NCI-H82 treated with DMSO at 0.1 percent for 48 hours (cell line): ENCODE measurements at regions not wholly inside any gene's neighbourhood (a gene's known extent, or its start where the extent isn't known, plus 50 kb on each side); places are given as distances from the start of the nearest gene placed in this dataset.

Source experiments
- DNase-seq: peaks from one replicate; lab custom pipeline; 2025; ENCODE audit not compliant: unreplicated experiment; lab: John Stamatoyannopoulos, UW

GRCh38 chr2:64312622-64313397, 141.2 kb upstream of the LGALSL start:
- DNase-seq: no peak

- DNase-seq: no peak
Measured at GRCh38 chr2:64313398-64313723, 140.6 kb upstream of the LGALSL start.

GRCh38 chr2:64315291-64315960, 138.5 kb upstream of the LGALSL start:
- DNase-seq: no peak

DNA sequence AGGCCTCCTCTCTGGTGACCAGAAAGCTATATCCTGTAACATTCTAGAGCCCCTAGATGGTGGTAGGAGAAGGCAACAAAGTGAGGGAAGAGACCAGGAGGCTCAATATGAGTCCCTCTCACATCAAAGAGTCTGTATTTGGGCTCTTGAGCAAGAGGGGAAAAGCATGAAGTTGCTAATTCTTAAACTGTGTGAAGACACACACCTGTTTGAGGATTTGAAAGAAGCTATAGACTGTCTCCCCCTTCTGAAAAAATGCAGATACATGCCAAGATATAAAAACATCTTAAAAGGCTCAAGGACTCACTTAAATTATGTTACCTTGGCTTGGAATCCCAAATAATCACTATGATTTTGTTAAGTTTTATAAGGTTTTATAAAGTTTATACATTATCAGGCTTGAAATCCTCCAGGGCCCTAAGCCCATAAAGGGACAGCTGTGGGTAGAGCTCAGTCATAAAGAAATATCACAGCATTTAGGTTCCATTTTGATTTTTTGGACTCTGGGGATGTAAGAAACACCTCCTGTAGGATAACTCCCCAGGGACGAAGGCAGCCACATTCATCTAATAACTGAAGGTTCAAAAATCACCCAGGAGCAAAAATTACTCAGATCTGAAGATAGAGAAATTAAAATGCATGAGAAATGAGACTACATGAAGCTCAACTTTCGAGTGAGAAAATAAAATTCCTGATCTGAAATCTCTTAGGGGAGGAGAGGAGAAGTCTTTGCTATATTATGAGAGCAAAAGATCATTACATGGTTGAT, 136.1 kb upstream of the LGALSL start:
- no peak for DNase-seq

- no peak for DNase-seq
Measured at GRCh38 chr2:64318476-64318748, 135.6 kb upstream of the LGALSL start.

- DNase-seq: peak; percentile 75
Measured at GRCh38 chr2:64319896-64320295, 134.1 kb upstream of the LGALSL start.

- no peak for DNase-seq
Measured at GRCh38 chr2:64322433-64322832, 131.5 kb upstream of the LGALSL start.

GRCh38 chr2:64323197-64323596, 130.8 kb upstream of the LGALSL start:
- DNase-seq: no peak

DNA sequence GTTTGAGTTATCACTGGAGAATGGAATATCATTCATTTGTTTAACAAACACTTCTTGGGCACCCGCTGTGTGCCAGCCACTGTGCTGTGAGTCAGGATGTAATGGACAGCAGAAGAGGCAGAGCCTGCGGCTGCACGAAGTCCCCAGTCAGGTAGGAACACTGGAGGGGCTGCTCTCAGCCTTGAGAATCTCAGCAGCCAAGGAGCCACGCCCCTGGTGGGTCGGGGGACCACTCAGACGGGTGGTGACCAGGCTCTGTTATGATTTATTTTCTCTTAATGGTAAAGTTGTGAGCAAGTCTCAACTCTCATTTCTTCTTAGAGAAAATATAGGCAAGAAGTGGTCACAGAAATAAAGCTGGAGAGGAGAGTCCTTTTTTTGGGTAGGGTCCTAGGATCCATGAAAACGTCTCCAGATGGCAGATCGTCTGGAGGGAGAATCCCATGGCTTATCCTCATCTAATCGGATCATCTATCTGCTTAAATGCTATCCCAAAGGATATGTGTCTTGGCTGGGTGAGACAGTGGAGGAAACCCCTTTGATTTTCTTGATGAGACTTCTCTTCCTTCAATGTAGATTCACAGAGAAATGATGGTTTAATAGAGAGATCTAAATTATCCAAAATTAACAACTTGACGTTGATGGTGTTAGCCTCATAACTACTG, 129.1 kb upstream of the LGALSL start:
- peak; percentile 97 for DNase-seq

GRCh38 chr2:64325477-64325851, 128.5 kb upstream of the LGALSL start:
- no peak for DNase-seq

- DNase-seq: no peak
Measured at GRCh38 chr2:64325852-64326577, 127.9 kb upstream of the LGALSL start.

DNA sequence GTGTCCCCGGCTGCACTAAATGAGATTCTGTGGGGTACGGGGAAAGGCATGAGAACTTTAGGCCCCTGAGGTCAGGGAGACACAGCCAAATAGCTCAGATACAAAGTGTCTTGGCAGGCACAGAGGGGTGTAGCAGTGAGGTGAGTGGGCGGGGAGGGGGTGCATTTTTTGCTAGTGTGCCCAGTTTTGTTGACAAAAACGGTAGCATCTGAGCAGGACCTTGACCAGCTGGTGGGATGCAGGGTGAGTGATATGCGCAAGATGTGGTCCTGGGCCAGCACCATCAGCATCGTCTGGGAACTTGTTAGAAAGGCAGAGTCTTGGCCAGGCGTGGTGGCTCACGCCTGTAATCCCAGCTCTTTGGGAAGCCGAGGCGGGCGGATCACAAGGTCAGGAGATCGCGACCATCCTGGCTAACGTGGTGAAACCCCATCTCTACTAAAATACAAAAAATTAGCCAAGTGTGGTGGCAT, 127.3 kb upstream of the LGALSL start:
- no peak for DNase-seq

DNA sequence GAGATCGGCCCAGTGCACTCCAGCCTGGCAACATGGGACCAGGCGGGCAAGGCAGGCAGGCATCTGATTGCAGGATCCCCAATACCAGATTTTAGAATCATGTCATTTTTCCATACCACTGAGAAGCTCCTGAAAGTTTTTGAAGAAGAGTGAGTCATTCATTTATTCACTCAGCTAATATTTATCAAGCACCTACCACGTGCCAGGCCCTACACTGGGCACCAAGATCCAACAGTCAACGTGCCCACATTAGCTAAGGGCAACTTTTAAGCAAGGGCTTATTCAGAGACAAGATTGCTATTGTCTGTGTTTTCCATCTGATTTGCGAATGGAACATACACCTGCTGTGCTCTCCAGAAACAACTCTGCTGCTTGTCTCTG, 126.8 kb upstream of the LGALSL start:
- no peak for DNase-seq

GRCh38 chr2:64327510-64328414, 126.2 kb upstream of the LGALSL start:
- no peak for DNase-seq

- DNase-seq: peak; percentile 42
Measured at GRCh38 chr2:64328415-64328722, 125.6 kb upstream of the LGALSL start.

GRCh38 chr2:64328756-64329155, 125.2 kb upstream of the LGALSL start:
- DNase-seq: peak; percentile 39

- no peak for DNase-seq
Measured at GRCh38 chr2:64329848-64330247, 124.1 kb upstream of the LGALSL start.

DNA sequence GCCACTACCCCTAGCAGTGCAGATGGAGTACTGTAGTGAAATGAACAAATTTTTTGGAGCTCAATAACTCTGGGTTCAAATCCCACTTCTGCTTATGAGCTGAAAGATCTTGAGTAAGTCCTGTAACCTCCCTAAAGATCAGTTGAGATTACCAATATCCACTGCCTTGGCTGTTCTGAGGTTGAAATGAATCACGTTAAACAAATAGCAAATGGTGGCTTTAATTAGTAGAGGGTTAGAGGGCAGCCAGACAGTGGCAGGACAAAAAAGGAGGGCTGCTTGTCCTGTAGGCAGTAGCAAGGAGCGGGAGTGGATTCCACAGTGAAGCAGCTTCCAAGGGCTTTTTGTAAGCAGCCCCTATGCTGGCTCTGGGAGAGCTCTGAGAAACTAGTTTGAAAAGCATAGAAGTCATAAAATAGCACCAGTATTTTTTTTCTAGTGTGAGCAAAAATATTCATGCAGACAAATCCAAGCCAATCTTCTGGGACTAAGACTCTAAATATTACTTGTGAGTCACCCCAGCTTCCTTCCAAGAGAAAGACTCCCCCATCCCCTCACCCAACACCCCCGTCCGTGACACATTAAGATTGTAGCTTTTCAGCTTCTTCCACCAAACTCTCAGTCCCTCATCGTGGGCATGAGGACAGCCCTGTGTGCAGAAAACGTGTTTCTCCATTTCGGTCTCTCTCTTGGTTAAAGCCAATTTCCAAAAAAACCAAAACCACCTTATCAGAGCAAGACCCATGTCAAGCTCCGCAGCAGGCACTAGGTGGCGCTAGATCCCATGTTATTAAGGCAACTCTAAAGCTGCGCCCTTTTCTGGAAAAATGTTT, 123.5 kb upstream of the LGALSL start:
- DNase-seq: peak; percentile 89

GRCh38 chr2:64331114-64331645, 122.8 kb upstream of the LGALSL start:
- DNase-seq: no peak
